HL-60/S4 (cell line): ENCODE measurements at regions not wholly inside any gene's neighbourhood (a gene's known extent, or its start where the extent isn't known, plus 50 kb on each side); places are given as distances from the start of the nearest gene placed in this dataset.
"Not testable (repeated sequence)": the region's sequence is repeated elsewhere in the genome, so short reads cannot be mapped to it uniquely, and the experiment has no call there.

Experiments
- in situ Hi-C: fragments of 300-500 bp; cut with MboI; formaldehyde crosslinking; loops from 2 replicates; pipeline ENCODE4 v1.14.3; 2022; ENCODE audit warnings: low sequenced_read_pairs

- in situ Hi-C loops = no loop called here
These were observed 112.9 kb upstream of the PHACTR1 start for GRCh38 chr6:12603673-12604049.

- in situ Hi-C loops = no loop called here
These were observed 110.7 kb upstream of the PHACTR1 start for GRCh38 chr6:12605888-12606345.

- in situ Hi-C loops = no loop called here
These were observed 110.0 kb upstream of the PHACTR1 start for GRCh38 chr6:12606616-12607015.

GRCh38 chr6:12608016-12608860 lies 108.3 kb upstream of the PHACTR1 start:
- in situ Hi-C loops = no loop called here

GRCh38 chr6:12608874-12609273 lies 107.7 kb upstream of the PHACTR1 start:
- in situ Hi-C loops = no loop called here

GRCh38 chr6:12609751-12610150 lies 106.8 kb upstream of the PHACTR1 start:
- in situ Hi-C loops = no loop called here

- in situ Hi-C loops = no loop called here
These were observed 105.7 kb upstream of the PHACTR1 start for GRCh38 chr6:12610862-12611261.

- in situ Hi-C loops = no loop called here
These were observed 102.8 kb upstream of the PHACTR1 start for GRCh38 chr6:12613811-12614210.

- in situ Hi-C loops = no loop called here
These were observed 102.1 kb upstream of the PHACTR1 start for GRCh38 chr6:12614456-12614855.

GRCh38 chr6:12618296-12618695 lies 98.3 kb upstream of the PHACTR1 start:
- in situ Hi-C loops = no loop called here

- in situ Hi-C loops = no loop called here
These were observed 94.8 kb upstream of the PHACTR1 start for GRCh38 chr6:12621754-12622153.

GRCh38 chr6:12622566-12622965 lies 94.0 kb upstream of the PHACTR1 start:
- in situ Hi-C loops = no loop called here

GRCh38 chr6:12624142-12624837 lies 92.3 kb upstream of the PHACTR1 start:
- in situ Hi-C loops = no loop called here

GRCh38 chr6:12627053-12627452 lies 89.5 kb upstream of the PHACTR1 start:
- in situ Hi-C loops = no loop called here

- in situ Hi-C loops = no loop called here
These were observed 88.2 kb upstream of the PHACTR1 start for GRCh38 chr6:12628327-12628726.

GRCh38 chr6:12633746-12634145 lies 82.8 kb upstream of the PHACTR1 start:
- in situ Hi-C loops = not testable (repeated sequence)

- in situ Hi-C loops = no loop called here
These were observed 81.2 kb upstream of the PHACTR1 start for GRCh38 chr6:12635375-12635774.

- in situ Hi-C loops = no loop called here
These were observed 80.8 kb upstream of the PHACTR1 start for GRCh38 chr6:12635813-12636212.

GRCh38 chr6:12636336-12636735 lies 80.2 kb upstream of the PHACTR1 start:
- in situ Hi-C loops = no loop called here

GRCh38 chr6:12637960-12638641 lies 78.5 kb upstream of the PHACTR1 start:
- in situ Hi-C loops = no loop called here

- in situ Hi-C loops = no loop called here
These were observed 76.1 kb upstream of the PHACTR1 start for GRCh38 chr6:12640438-12640837.

GRCh38 chr6:12641785-12642184 lies 74.8 kb upstream of the PHACTR1 start:
- in situ Hi-C loops = not testable (repeated sequence)
